CD14-positive monocyte (primary cell): ENCODE measurements at regions not wholly inside any gene's neighbourhood (a gene's known extent, or its start where the extent isn't known, plus 50 kb on each side); places are given as distances from the start of the nearest gene placed in this dataset.
"Not testable (repeated sequence)": the region's sequence is repeated elsewhere in the genome, so short reads cannot be mapped to it uniquely, and the experiment has no call there.

Experiments used
- DNase-seq, 3 donors: peaks; one replicate each; pipeline ENCODE4 v3.0.0-alpha.2; 2011 to 2022
- H2AFZ ChIP-seq: 2 replicates; pipeline ENCODE4 v1.6.0; 2012; ENCODE audit warnings: mild to moderate bottlenecking, low read depth, low read length, inconsistent platforms; ENCODE audit not compliant: insufficient read depth, poor library complexity, severe bottlenecking
- H3K27ac ChIP-seq, 2 donors: 1 replicate in 1 of 2; 2 replicates in 1 of 2; pipeline ENCODE4 v1.5.1; 2012 to 2013; ENCODE audit warnings: low read length in 2 of 2, control low read depth in 1 of 2, inconsistent platforms in 1 of 2, low read depth in 1 of 2, mild to moderate bottlenecking in 1 of 2
- H3K27me3 ChIP-seq, 2 donors: one replicate each; pipeline versions ENCODE4 v1.6.0 to v1.6.1; 2011 to 2013; ENCODE audit warnings: low read length in 2 of 2; ENCODE audit not compliant: control insufficient read depth in 2 of 2, insufficient read depth in 2 of 2
- H3K36me3 ChIP-seq, 2 donors: replicated peaks in 1 of 2; 1 replicate in 1 of 2; 2 replicates in 1 of 2; pipeline versions ENCODE4 v1.5.1 to v1.6.1; 2012 to 2013; ENCODE audit warnings: low read length in 2 of 2, control low read depth in 1 of 2, inconsistent platforms in 1 of 2, mild to moderate bottlenecking in 1 of 2; ENCODE audit not compliant: insufficient read depth in 2 of 2, control insufficient read depth in 1 of 2
- H3K4me1 ChIP-seq, 2 donors: 1 replicate in 1 of 2; 2 replicates in 1 of 2; pipeline versions ENCODE4 v1.5.1 to v1.6.1; 2012 to 2013; ENCODE audit warnings: low read length in 2 of 2, control low read depth in 1 of 2, inconsistent platforms in 1 of 2, mild to moderate bottlenecking in 1 of 2, moderate library complexity in 1 of 2; ENCODE audit not compliant: insufficient read depth in 2 of 2, control insufficient read depth in 1 of 2
- H3K4me2 ChIP-seq: replicated peaks from 2 replicates; pipeline ENCODE3; 2012; ENCODE audit warnings: low read length, moderate library complexity, mild to moderate bottlenecking; ENCODE audit not compliant: poor library complexity, severe bottlenecking; ENCODE audit errors: extremely low read depth
- H3K4me3 ChIP-seq, 3 experiments: fragments of 200-600 bp in 1 of 3; sonication (generic) in 1 of 3; replicated peaks in 1 of 3; 1 replicate in 2 of 3; 2 replicates in 1 of 3; pipeline ENCODE4 v1.5.1; 2011 to 2013; ENCODE audit warnings: low read length in 3 of 3, mild to moderate bottlenecking in 3 of 3, control low read depth in 2 of 3, low read depth in 2 of 3, inconsistent platforms in 1 of 3, moderate library complexity in 1 of 3
- H3K79me2 ChIP-seq: 2 replicates; pipeline ENCODE4 v1.6.0; 2012; ENCODE audit warnings: mild to moderate bottlenecking, control low read depth, inconsistent platforms, low read length, moderate library complexity; ENCODE audit not compliant: insufficient read depth
- H3K9ac ChIP-seq: 2 replicates; pipeline ENCODE4 v1.6.0; 2017; ENCODE audit warnings: low read length, mild to moderate bottlenecking; ENCODE audit not compliant: insufficient read depth, poor library complexity, severe bottlenecking
- H3K9me3 ChIP-seq, 2 donors: replicated peaks in 1 of 2; 1 replicate in 1 of 2; 2 replicates in 1 of 2; pipeline versions ENCODE4 v1.5.1 to v1.6.1; 2012 to 2013; ENCODE audit warnings: low read length in 2 of 2, control low read depth in 1 of 2; ENCODE audit not compliant: control insufficient read depth in 1 of 2, insufficient read depth in 1 of 2
- H4K20me1 ChIP-seq: 2 replicates; pipeline ENCODE4 v1.6.0; 2012; ENCODE audit warnings: mild to moderate bottlenecking, low read length, control low read depth, moderate library complexity; ENCODE audit not compliant: insufficient read depth
- H3K27ac Mint-ChIP-seq, 7 donors: one replicate each; pipeline ENCODE4 v1.8.0; 2020; ENCODE audit warnings: mild to moderate bottlenecking in 7 of 7, mixed read lengths in 7 of 7, moderate library complexity in 6 of 7, inconsistent platforms in 2 of 7
- H3K27me3 Mint-ChIP-seq, 3 donors: one replicate each; pipeline ENCODE4 v1.8.0; 2021 to 2022; ENCODE audit warnings: low read depth in 3 of 3, mild to moderate bottlenecking in 3 of 3, mixed read lengths in 3 of 3, moderate library complexity in 3 of 3, inconsistent platforms in 1 of 3
- H3K36me3 Mint-ChIP-seq, 2 donors: one replicate each; pipeline ENCODE4 v1.8.0; 2020; ENCODE audit warnings: mixed read lengths in 2 of 2, inconsistent platforms in 1 of 2, mild to moderate bottlenecking in 1 of 2
- H3K4me1 Mint-ChIP-seq: one replicate; pipeline ENCODE4 v1.8.0; 2020; ENCODE audit warnings: mild to moderate bottlenecking, mixed read lengths
- H3K4me3 Mint-ChIP-seq, 2 donors: one replicate each; pipeline ENCODE4 v1.8.0; 2020; ENCODE audit warnings: mild to moderate bottlenecking in 2 of 2, mixed read lengths in 2 of 2, moderate library complexity in 1 of 2
- H3K9me3 Mint-ChIP-seq, 7 donors: one replicate each; pipeline ENCODE4 v1.8.0; 2020 to 2022; ENCODE audit warnings: mixed read lengths in 7 of 7, mild to moderate bottlenecking in 6 of 7, moderate library complexity in 6 of 7, inconsistent platforms in 2 of 7
- CTCF ChIP-seq: fragments of 200-600 bp; IDR thresholded peaks from one replicate; pipeline ENCODE4 v1.8.0; 2022; ENCODE audit warnings: antibody characterized with exemption, mild to moderate bottlenecking
- WGBS: methylation state at CpG from one replicate; pipeline ENCODE4 v1.1.5; 2013; ENCODE audit warnings: missing lambda C conversion rate; ENCODE audit not compliant: insufficient coverage; 5-methylcytosine and 5-hydroxymethylcytosine counted together
- intact Hi-C, 2 donors: fragments of 100-400 bp; cut with micrococcal nuclease; formaldehyde crosslinking; loops; one replicate each; pipeline versions ENCODE4 v1.15.0 to v1.15.1; 2023

- H3K4me2 ChIP-seq, H3K4me1 ChIP-seq, H3K9me3 ChIP-seq, H3K9me3 Mint-ChIP-seq, H3K36me3 Mint-ChIP-seq, H3K79me2 ChIP-seq, H3K36me3 ChIP-seq, H3K4me1 Mint-ChIP-seq, H3K27ac Mint-ChIP-seq, H4K20me1 ChIP-seq, H3K27ac ChIP-seq, H3K27me3 ChIP-seq, H3K27me3 Mint-ChIP-seq, H3K9ac ChIP-seq, intact Hi-C loops, H3K4me3 ChIP-seq, H3K4me3 Mint-ChIP-seq, DNase-seq, H2AFZ ChIP-seq: not testable (repeated sequence)
- WGBS, result no CpG with 5 or more reads among the region's 2 CpGs
Measured at GRCh38 chr13:52324831-52325230, 81.1 kb downstream of the THSD1 start.

GRCh38 chr13:52319876-52320275, 86.1 kb downstream of the THSD1 start:
- TF ChIP-seq CTCF, result no peak
- H3K27me3 ChIP-seq, result no peaks in the 10 kb centered on the region
- no peak overlapping the region for H3K27ac Mint-ChIP-seq
- H3K9me3 ChIP-seq, result no peaks in the 10 kb centered on the region
- no peak for DNase-seq
- H3K4me3 ChIP-seq, result no peak overlapping the region
- intact Hi-C loops, result no loop called here
- H2AFZ ChIP-seq, result no peak overlapping the region
- H3K9me3 Mint-ChIP-seq, result peaks cover 0 to 3% (median 0%) of the 10 kb centered on the region in 7 donors
- H3K4me1 Mint-ChIP-seq, result no peaks in the 10 kb centered on the region
- H3K79me2 ChIP-seq, result no peaks in the 10 kb centered on the region
- peaks cover 0 to 3% (median 0%) of the 10 kb centered on the region in 3 donors for H3K27me3 Mint-ChIP-seq
- H3K36me3 Mint-ChIP-seq, result no peaks in the 10 kb centered on the region
- WGBS, result no CpG with 5 or more reads among the region's 2 CpGs
- H3K9ac ChIP-seq, result no peak overlapping the region
- H3K4me2 ChIP-seq, result no peak overlapping the region
- H3K36me3 ChIP-seq, result no peaks in the 10 kb centered on the region
- H4K20me1 ChIP-seq, result no peaks in the 10 kb centered on the region
- no peaks in the 10 kb centered on the region for H3K4me1 ChIP-seq
- no peak overlapping the region for H3K4me3 Mint-ChIP-seq
- H3K27ac ChIP-seq, result no peak overlapping the region

- H3K36me3 ChIP-seq, intact Hi-C loops, H3K27me3 ChIP-seq, H3K4me2 ChIP-seq, H3K4me1 Mint-ChIP-seq, H3K27ac ChIP-seq, H3K4me3 Mint-ChIP-seq, H3K4me3 ChIP-seq, H3K27ac Mint-ChIP-seq, H3K27me3 Mint-ChIP-seq, DNase-seq, H3K4me1 ChIP-seq, H3K9ac ChIP-seq, H3K36me3 Mint-ChIP-seq, H4K20me1 ChIP-seq, H2AFZ ChIP-seq, H3K79me2 ChIP-seq: not testable (repeated sequence)
- peaks cover 10 to 17% of the 10 kb centered on the region in 2 donors for H3K9me3 ChIP-seq
- WGBS, result no CpG with 5 or more reads among the region's 6 CpGs
- H3K9me3 Mint-ChIP-seq, result peaks cover 12 to 32% (median 26%) of the 10 kb centered on the region in 7 donors
Measured at GRCh38 chr13:52309833-52310232, 96.1 kb downstream of the THSD1 start.

- H3K9ac ChIP-seq, H3K36me3 ChIP-seq, H3K4me3 Mint-ChIP-seq, H4K20me1 ChIP-seq, H3K36me3 Mint-ChIP-seq, H3K4me1 Mint-ChIP-seq, H3K27ac ChIP-seq, H2AFZ ChIP-seq, H3K27ac Mint-ChIP-seq, H3K4me1 ChIP-seq, H3K27me3 Mint-ChIP-seq, H3K4me2 ChIP-seq, DNase-seq, intact Hi-C loops, H3K4me3 ChIP-seq, H3K27me3 ChIP-seq, H3K79me2 ChIP-seq: not testable (repeated sequence)
- peaks cover 13 to 32% (median 24%) of the 10 kb centered on the region in 7 donors for H3K9me3 Mint-ChIP-seq
- no CpG with 5 or more reads among the region's 1 CpG for WGBS
- H3K9me3 ChIP-seq, result peaks cover 11 to 14% of the 10 kb centered on the region in 2 donors
Measured at GRCh38 chr13:52306336-52306735, 99.6 kb downstream of the THSD1 start.
